PC-3 (cell line): ENCODE measurements at regions not wholly inside any gene's neighbourhood (a gene's known extent, or its start where the extent isn't known, plus 50 kb on each side); places are given as distances from the start of the nearest gene placed in this dataset.

Experiments used
- CTCF ChIP-seq: fragments of 300-600 bp; sonication (generic); conservative IDR thresholded peaks from 2 replicates; pipeline ENCODE4 v1.5.1; 2017; ENCODE audit warnings: antibody characterized with exemption, low read depth, mild to moderate bottlenecking, low read length
- EZH2phosphoT487 ChIP-seq: fragments of 300-600 bp; sonication (generic); IDR thresholded peaks from 2 replicates; pipeline ENCODE4 v1.6.1; 2018; ENCODE audit warnings: mild to moderate bottlenecking, antibody characterized with exemption, low read length, borderline replicate concordance

GRCh38 chr2:65901756-65902155, 469.4 kb upstream of the SPRED2 start:
- TF ChIP-seq EZH2phosphoT487 (no peak), CTCF (no peak)
